ENCODE measurements at regions not wholly inside any gene's neighbourhood (a gene's known extent, or its start where the extent isn't known, plus 50 kb on each side); places are given as distances from the start of the nearest gene placed in this dataset.

- WGBS (ENCODE audit: missing lambda C conversion rate), result 29% methylated on average over 4 of the region's 4 CpGs
- ChIA-PET POLR2A (no interaction called here), CTCF (no interaction called here)
- no peak overlapping the region for H3K4me2 ChIP-seq
- TF ChIP-seq GATA3 (IDR thresholded peaks at IDR 0.05; ENCODE audit: borderline replicate concordance) (no peak), ATOH8 (CRISPR knock-in tag; IDR thresholded peaks at IDR 0.05; ENCODE audit: low read depth) (no peak), REST (IDR thresholded peaks at IDR 0.05) (no peak), ZNF302 (CRISPR knock-in tag; IDR thresholded peaks at IDR 0.05) (no peak), SMC3 (IDR thresholded peaks at IDR 0.05) (no peak), RAD21 (conservative IDR thresholded peaks at IDR 0.05 in 1 of 2, IDR thresholded peaks at IDR 0.05 in 1 of 2) (no peak), FOXS1 (CRISPR knock-in tag; IDR thresholded peaks at IDR 0.05) (no peak), POLR2AphosphoS2 (conservative IDR thresholded peaks at IDR 0.05; ENCODE audit: low read length) (no peak), FOSL2 (IDR thresholded peaks at IDR 0.05) (no peak), FOSL2 (CRISPR knock-in tag; IDR thresholded peaks at IDR 0.05) (no peak), JUNB (IDR thresholded peaks at IDR 0.05) (no peak), POLR2A (IDR thresholded peaks at IDR 0.05; ENCODE audit: low read length) (no peak), RARB (CRISPR knock-in tag; IDR thresholded peaks at IDR 0.05) (no peak), ZC3H11A (IDR thresholded peaks at IDR 0.05) (no peak)
- no peak overlapping the region for H3K27ac ChIP-seq
- H3K4me1 ChIP-seq, result no peaks in the 10 kb centered on the region
- DNase-seq (ENCODE audit: low read depth in 1 of 2, low spot score in 1 of 2) (no peak), FAIRE-seq (no peak), ATAC-seq (no peak)
- no peaks in the 10 kb centered on the region for H3K9me3 ChIP-seq
- H3K4me3 ChIP-seq, result no peak overlapping the region
Measured at GRCh38 chr5:102666164-102666946, 88.8 kb upstream of the PAM start.

- 53% methylated on average over 3 of the region's 3 CpGs for WGBS (ENCODE audit: missing lambda C conversion rate)
- H3K9me3 ChIP-seq, result no peaks in the 10 kb centered on the region
- no peak for ATAC-seq
- no peak overlapping the region for H3K4me3 ChIP-seq
- CTCF ChIA-PET, result interaction anchor here (1.5 kb wide), 1 partner anchor 13 kb away, joined by 3 read pairs; no protein-coding TSS in a partner anchor
- H3K4me1 ChIP-seq, result no peaks in the 10 kb centered on the region
- POLR2A ChIA-PET, result no interaction called here
- H3K27ac ChIP-seq, result no peak overlapping the region
- no peak for FAIRE-seq
- no peak overlapping the region for H3K4me2 ChIP-seq
- no peak for DNase-seq (ENCODE audit: low read depth in 1 of 2, low spot score in 1 of 2)
- no peak for TF ChIP-seq ESRRA (IDR thresholded peaks at IDR 0.05; ENCODE audit: borderline replicate concordance, low read length)
- no peak for TF ChIP-seq MYC (IDR thresholded peaks at IDR 0.05; ENCODE audit: borderline replicate concordance, low read length)
- no peak for TF ChIP-seq HMGXB4 (CRISPR knock-in tag; IDR thresholded peaks at IDR 0.05; ENCODE audit: borderline replicate concordance)
- no peak for TF ChIP-seq CBX2 (IDR thresholded peaks at IDR 0.05; ENCODE audit: borderline replicate concordance, low read depth)
- no peak for TF ChIP-seq SMC3 (IDR thresholded peaks at IDR 0.05)
- no peak for TF ChIP-seq HDAC2 (IDR thresholded peaks at IDR 0.05)
- no peak for TF ChIP-seq KDM5A (IDR thresholded peaks at IDR 0.05)
- no peak for TF ChIP-seq RNF2 (IDR thresholded peaks at IDR 0.05; ENCODE audit: borderline replicate concordance, low read depth)
- TF ChIP-seq CEBPB (IDR thresholded peaks at IDR 0.05), result no peak
- no peak for TF ChIP-seq CBX8 (IDR thresholded peaks at IDR 0.05)
- no peak for TF ChIP-seq ZNF302 (CRISPR knock-in tag; IDR thresholded peaks at IDR 0.05)
- no peak for TF ChIP-seq TP53 (CRISPR knock-in tag; IDR thresholded peaks at IDR 0.05)
- TF ChIP-seq CTCF (IDR thresholded peaks at IDR 0.05), result no peak
- TF ChIP-seq NPAS2 (CRISPR knock-in tag; IDR thresholded peaks at IDR 0.05; ENCODE audit: borderline replicate concordance), result no peak
- TF ChIP-seq BHLHE40 (IDR thresholded peaks at IDR 0.05; ENCODE audit: low read depth, low read length), result no peak
- no peak for TF ChIP-seq KDM1A (IDR thresholded peaks at IDR 0.05; ENCODE audit: low read depth)
- no peak for TF ChIP-seq NR3C1 (IDR thresholded peaks at IDR 0.05)
Measured at GRCh38 chr5:102668220-102668932, 86.7 kb upstream of the PAM start.
